HG03469 (cell line): ENCODE measurements at regions not wholly inside any gene's neighbourhood (a gene's known extent, or its start where the extent isn't known, plus 50 kb on each side); places are given as distances from the start of the nearest gene placed in this dataset.
"Not testable (repeated sequence)": the region's sequence is repeated elsewhere in the genome, so short reads cannot be mapped to it uniquely, and the experiment has no call there.

Source experiments
- ATAC-seq: cut with Tn5 transposase; IDR thresholded peaks from one replicate; pipeline ENCODE4 v1.9.1; 2021; ENCODE audit warnings: mild to moderate bottlenecking, moderate library complexity, moderate number of reproducible peaks; ENCODE audit not compliant: unreplicated experiment

DNA sequence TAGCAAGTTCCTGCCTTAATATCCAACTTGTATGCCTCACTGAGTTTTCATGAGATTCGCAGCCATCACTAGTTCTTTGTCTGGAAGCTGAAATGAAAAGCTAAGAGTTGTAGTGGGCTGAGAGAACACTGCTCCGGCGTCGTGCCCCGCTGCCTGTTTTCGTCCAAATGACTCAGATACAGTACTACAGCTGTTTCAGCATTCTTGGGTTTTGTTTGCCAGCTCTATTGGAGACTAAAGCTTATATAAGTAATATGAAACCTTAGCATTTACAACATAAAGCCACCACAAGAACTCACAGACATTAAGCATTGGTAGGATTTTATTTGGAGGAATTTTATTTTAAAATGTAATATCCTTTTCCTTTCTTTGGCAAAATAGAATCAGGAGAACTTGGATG lies 299.7 kb downstream of the DLEU7 start:
- no peak for ATAC-seq

DNA sequence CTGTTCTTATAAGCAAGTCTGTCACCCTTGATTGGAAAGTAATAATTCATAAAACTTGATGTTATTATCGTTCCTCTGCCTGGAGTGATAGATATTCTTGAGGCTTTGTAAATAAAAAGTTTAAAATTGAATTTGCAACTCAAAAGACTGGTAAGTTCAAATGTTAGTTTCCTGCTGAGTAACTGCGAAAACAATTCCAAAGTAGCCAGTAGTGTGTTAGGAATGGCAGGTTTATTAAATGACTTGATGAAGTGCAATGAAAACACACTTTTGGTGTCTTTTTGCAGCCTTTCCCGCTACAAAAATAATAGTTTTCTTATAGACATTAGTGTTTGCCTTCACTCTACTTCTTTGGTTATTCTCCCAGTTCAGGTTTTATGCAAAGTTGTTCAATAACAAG lies 299.3 kb downstream of the DLEU7 start:
- ATAC-seq: no peak

GRCh38 chr13:50547175-50547574 lies 296.3 kb downstream of the DLEU7 start:
- ATAC-seq: not testable (repeated sequence)

DNA sequence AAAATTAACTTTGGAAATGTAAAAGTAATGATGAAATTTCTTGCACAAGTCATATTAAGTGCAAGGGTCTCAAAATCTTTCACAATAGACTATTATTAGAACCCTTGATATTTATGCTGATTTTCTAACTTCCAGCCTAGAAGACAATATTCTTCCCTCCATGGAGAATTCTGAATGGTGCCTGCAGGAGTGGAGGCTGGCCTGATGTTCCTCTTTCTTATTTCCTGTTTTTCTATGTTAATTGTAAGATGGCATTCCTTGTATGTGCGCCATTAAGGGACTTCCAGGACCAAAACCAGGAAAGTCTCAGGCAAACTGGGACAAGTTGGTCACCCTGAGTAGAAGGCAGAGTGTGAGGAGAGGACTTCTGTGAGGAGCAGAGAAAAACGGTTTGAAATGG lies 294.9 kb downstream of the DLEU7 start:
- ATAC-seq: no peak

DNA sequence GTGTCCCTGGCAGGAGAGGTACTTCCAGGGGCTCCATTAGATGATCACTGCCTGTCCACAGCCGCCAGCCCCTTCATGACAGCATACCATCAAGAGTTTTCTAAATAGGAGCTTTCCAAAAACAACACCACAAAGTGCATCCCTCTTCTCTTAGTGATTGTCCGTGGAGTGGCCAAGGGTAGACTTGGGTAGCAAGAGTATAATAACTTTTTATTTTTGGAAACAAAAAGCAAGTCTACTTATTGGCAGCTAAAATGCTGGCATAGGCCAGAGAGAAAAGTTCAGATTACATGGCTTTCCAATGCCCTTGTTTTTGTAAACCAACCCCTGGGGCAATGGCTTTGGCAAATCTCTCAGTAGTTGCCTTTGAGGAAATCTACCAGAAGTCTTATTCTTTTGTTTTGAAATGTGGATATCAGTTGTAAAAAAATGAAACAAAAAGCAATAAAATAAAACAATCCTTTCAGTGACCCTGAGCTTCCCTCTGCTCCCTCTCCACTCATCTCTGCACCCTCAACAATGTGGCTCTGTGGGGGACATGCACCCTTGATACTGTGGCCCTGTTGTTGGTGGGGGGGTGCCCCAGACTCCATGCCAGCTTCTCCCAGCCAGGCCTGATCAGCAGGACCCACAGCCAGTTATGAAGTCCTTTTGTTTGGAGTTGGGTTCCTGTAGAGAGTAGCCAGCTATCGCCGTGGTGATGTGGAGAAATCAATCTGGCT lies 294.1 kb downstream of the DLEU7 start:
- no peak for ATAC-seq

DNA sequence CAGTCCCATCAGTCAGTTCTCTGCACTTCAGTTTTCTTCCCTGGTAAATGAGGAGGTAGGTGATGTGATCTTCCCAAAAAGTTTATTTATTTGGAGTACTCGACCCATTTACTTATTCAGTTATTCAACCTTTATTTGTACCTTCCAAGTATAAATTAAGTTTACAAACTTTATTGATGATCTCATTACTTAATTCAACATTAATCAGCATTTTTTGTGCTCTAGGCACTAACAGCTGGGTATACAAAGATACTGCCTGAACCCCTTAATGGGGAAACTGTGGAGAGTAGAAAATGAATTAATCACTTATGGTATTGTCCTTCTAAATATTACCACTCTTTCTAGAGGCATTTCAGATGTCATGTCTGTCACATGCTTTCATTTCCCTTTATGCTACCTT lies 293.3 kb downstream of the DLEU7 start:
- no peak for ATAC-seq

DNA sequence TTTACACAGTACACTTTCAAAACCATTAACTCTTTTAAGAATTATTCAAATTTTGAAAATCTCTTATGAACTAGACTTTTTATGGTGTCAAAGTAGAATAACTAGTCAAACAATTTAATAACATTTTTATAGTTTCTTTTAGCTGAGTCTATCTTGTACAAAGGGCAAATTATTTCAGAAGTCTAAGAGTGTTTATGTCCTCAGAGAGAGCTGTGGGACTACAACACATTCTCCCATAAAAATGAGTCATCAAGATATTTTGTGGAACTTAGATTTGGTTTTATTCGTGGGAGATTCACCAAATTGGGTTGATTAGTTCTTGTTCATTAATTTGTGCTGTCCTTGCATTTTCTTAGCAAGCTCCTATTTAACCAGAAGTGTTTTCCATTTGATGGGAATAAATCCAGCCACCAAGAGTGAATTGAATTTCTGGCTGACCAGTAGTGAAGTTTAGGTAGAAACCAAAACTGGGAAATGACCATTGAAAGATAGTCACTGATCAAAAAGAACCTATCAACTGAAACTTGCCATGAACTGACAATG lies 291.0 kb downstream of the DLEU7 start:
- no peak for ATAC-seq

GRCh38 chr13:50561739-50562138 lies 281.8 kb downstream of the DLEU7 start:
- ATAC-seq: no peak

GRCh38 chr13:50566646-50567045 lies 276.8 kb downstream of the DLEU7 start:
- no peak for ATAC-seq

DNA sequence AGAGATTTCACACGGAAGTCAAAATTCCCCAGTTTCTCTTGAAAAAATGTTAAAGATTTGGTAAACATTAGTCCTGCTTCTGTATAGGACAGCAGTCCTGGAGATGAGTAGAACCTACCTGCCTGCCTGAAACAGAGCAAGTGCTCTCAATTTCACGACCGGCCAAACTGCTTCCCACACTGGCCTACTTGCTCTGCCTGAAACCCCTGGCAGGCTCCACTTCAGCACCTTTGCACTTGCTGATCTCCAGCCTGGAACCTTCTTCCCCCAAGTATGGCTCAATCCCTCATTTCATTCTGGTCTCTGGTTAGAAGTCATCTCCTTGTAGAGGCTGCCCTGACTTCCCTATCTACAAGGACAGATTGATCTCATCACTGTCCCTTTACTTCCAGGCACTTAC lies 271.4 kb downstream of the DLEU7 start:
- ATAC-seq: no peak

- no peak for ATAC-seq
Measured at GRCh38 chr13:50573066-50573465, 270.4 kb downstream of the DLEU7 start.

GRCh38 chr13:50574731-50575130 lies 268.8 kb downstream of the DLEU7 start:
- no peak for ATAC-seq

GRCh38 chr13:50575138-50575537 lies 268.4 kb downstream of the DLEU7 start:
- ATAC-seq: no peak

- ATAC-seq: no peak
Measured at GRCh38 chr13:50576156-50576555, 267.3 kb downstream of the DLEU7 start.

GRCh38 chr13:50577806-50578205 lies 265.7 kb downstream of the DLEU7 start:
- ATAC-seq: no peak

- no peak for ATAC-seq
Measured at GRCh38 chr13:50580684-50581305, 262.7 kb downstream of the DLEU7 start.

- no peak for ATAC-seq
Measured at GRCh38 chr13:50581586-50582196, 261.8 kb downstream of the DLEU7 start.

GRCh38 chr13:50584856-50585580 lies 258.5 kb downstream of the DLEU7 start:
- no peak for ATAC-seq

- no peak for ATAC-seq
Measured at GRCh38 chr13:50585674-50586413, 257.6 kb downstream of the DLEU7 start.

GRCh38 chr13:50586414-50587083 lies 256.9 kb downstream of the DLEU7 start:
- ATAC-seq: no peak
